Smooth muscle cell (in vitro differentiated cells): ENCODE measurements at regions not wholly inside any gene's neighbourhood (a gene's known extent, or its start where the extent isn't known, plus 50 kb on each side); places are given as distances from the start of the nearest gene placed in this dataset.

Source experiments
- DNase-seq: peaks from one replicate; lab custom pipeline; 2025; ENCODE audit not compliant: unreplicated experiment; lab: John Stamatoyannopoulos, UW
- H2AFZ ChIP-seq: fragments of 200-600 bp; sonication (generic); 2 replicates; pipeline ENCODE4 v1.6.0; 2016; ENCODE audit warnings: antibody characterized with exemption, low read depth, mild to moderate bottlenecking
- H3F3A ChIP-seq: fragments of 200-600 bp; sonication (generic); 2 replicates; pipeline ENCODE4 v1.6.0; 2017; ENCODE audit warnings: antibody characterized with exemption, low read depth
- H3K27ac ChIP-seq: fragments of 200-600 bp; sonication (generic); 2 replicates; pipeline ENCODE4 v1.5.1; 2016; ENCODE audit warnings: low read depth, mild to moderate bottlenecking
- H3K27me3 ChIP-seq: fragments of 200-600 bp; sonication (generic); 2 replicates; pipeline ENCODE4 v1.6.1; 2016; ENCODE audit warnings: low read depth, mild to moderate bottlenecking
- H3K36me3 ChIP-seq: fragments of 200-600 bp; sonication (generic); 2 replicates; pipeline ENCODE4 v1.5.1; 2016; ENCODE audit warnings: low read depth
- H3K4me1 ChIP-seq: fragments of 200-600 bp; sonication (generic); 2 replicates; pipeline ENCODE4 v1.5.1; 2016; ENCODE audit warnings: low read depth
- H3K4me2 ChIP-seq: fragments of 200-600 bp; sonication (generic); 2 replicates; pipeline ENCODE4 v1.6.0; 2016; ENCODE audit warnings: mild to moderate bottlenecking
- H3K4me3 ChIP-seq: fragments of 200-600 bp; sonication (generic); 2 replicates; pipeline ENCODE4 v1.5.1; 2016; ENCODE audit warnings: mild to moderate bottlenecking
- H3K79me2 ChIP-seq: fragments of 200-600 bp; sonication (generic); 2 replicates; pipeline ENCODE4 v1.6.0; 2016; ENCODE audit warnings: low read depth, mild to moderate bottlenecking
- H3K9ac ChIP-seq: fragments of 200-600 bp; sonication (generic); 2 replicates; pipeline ENCODE4 v1.6.0; 2016; ENCODE audit warnings: low read depth
- H3K9me3 ChIP-seq: fragments of 200-600 bp; sonication (generic); replicated peaks from 2 replicates; pipeline ENCODE4 v1.5.1; 2016; ENCODE audit warnings: low read depth
- H4K20me1 ChIP-seq: fragments of 200-600 bp; sonication (generic); 2 replicates; pipeline ENCODE4 v1.6.0; 2016; ENCODE audit warnings: low read depth
- CTCF ChIP-seq: fragments of 200-600 bp; sonication (generic); IDR thresholded peaks from 2 replicates; pipeline ENCODE4 v1.5.1; 2017; ENCODE audit warnings: borderline replicate concordance, mild to moderate bottlenecking, antibody characterized with exemption; ENCODE audit not compliant: insufficient read depth, poor library complexity, severe bottlenecking
- WGBS: methylation state at CpG from one replicate; pipeline ENCODE4 v1.1.7; 2016; ENCODE audit warnings: low lambda C conversion rate; 5-methylcytosine and 5-hydroxymethylcytosine counted together

GRCh38 chr18:7429831-7430230 is 137.3 kb upstream of the PTPRM start:
- Histone ChIP-seq H3K79me2 (no peaks in the 10 kb centered on the region), H3K9ac (no peak overlapping the region), H3K27ac (no peak overlapping the region), H2AFZ (no peak overlapping the region), H3K4me3 (no peak overlapping the region), H3F3A (no peaks in the 10 kb centered on the region), H3K36me3 (no peaks in the 10 kb centered on the region), H3K9me3 (peaks cover 2% of the 10 kb centered on the region), H4K20me1 (no peaks in the 10 kb centered on the region), H3K27me3 (no peaks in the 10 kb centered on the region), H3K4me2 (no peak overlapping the region), H3K4me1 (no peaks in the 10 kb centered on the region)
- no peak for TF ChIP-seq CTCF
- no peak for DNase-seq
- 89% methylated on average over 3 of the region's 3 CpGs for WGBS

- H3K4me2 ChIP-seq = no peak overlapping the region
- H3K4me1 ChIP-seq = no peaks in the 10 kb centered on the region
- no peaks in the 10 kb centered on the region for H3K79me2 ChIP-seq
- no peaks in the 10 kb centered on the region for H3F3A ChIP-seq
- DNase-seq = no peak
- H3K4me3 ChIP-seq = no peak overlapping the region
- no peak overlapping the region for H3K9ac ChIP-seq
- no peak overlapping the region for H3K27ac ChIP-seq
- TF ChIP-seq CTCF = no peak
- H3K27me3 ChIP-seq = no peaks in the 10 kb centered on the region
- no peak overlapping the region for H2AFZ ChIP-seq
- 87% methylated on average over 2 of the region's 2 CpGs for WGBS
- H3K36me3 ChIP-seq = no peaks in the 10 kb centered on the region
- no peaks in the 10 kb centered on the region for H3K9me3 ChIP-seq
- H4K20me1 ChIP-seq = no peaks in the 10 kb centered on the region
Measured at GRCh38 chr18:7436166-7436565, 130.9 kb upstream of the PTPRM start.

GRCh38 chr18:7437870-7438269 is 129.2 kb upstream of the PTPRM start:
- no peaks in the 10 kb centered on the region for H3K4me1 ChIP-seq
- 79% methylated on average over 7 of the region's 7 CpGs for WGBS
- no peaks in the 10 kb centered on the region for H3K27me3 ChIP-seq
- H3K36me3 ChIP-seq = no peaks in the 10 kb centered on the region
- H2AFZ ChIP-seq = peak overlapping the region; percentile 72
- H3K27ac ChIP-seq = no peak overlapping the region
- H3K4me2 ChIP-seq = no peak overlapping the region
- no peak for DNase-seq
- H3K9me3 ChIP-seq = no peaks in the 10 kb centered on the region
- no peaks in the 10 kb centered on the region for H3F3A ChIP-seq
- no peaks in the 10 kb centered on the region for H3K79me2 ChIP-seq
- H4K20me1 ChIP-seq = no peaks in the 10 kb centered on the region
- no peak overlapping the region for H3K9ac ChIP-seq
- TF ChIP-seq CTCF = no peak
- H3K4me3 ChIP-seq = no peak overlapping the region

- 37% methylated on average over 2 of the region's 2 CpGs for WGBS
- Histone ChIP-seq H3K9me3 (no peaks in the 10 kb centered on the region), H3K36me3 (no peaks in the 10 kb centered on the region), H3K4me2 (no peak overlapping the region), H3F3A (no peaks in the 10 kb centered on the region), H2AFZ (peak overlapping the region; percentile 72), H3K9ac (no peak overlapping the region), H4K20me1 (no peaks in the 10 kb centered on the region), H3K4me1 (no peaks in the 10 kb centered on the region), H3K27ac (no peak overlapping the region), H3K27me3 (no peaks in the 10 kb centered on the region), H3K79me2 (no peaks in the 10 kb centered on the region), H3K4me3 (no peak overlapping the region)
- no peak for DNase-seq
- TF ChIP-seq CTCF = no peak
Measured at GRCh38 chr18:7438646-7439045, 128.5 kb upstream of the PTPRM start.
